Activated T-cell treated with anti-CD3 and anti-CD28 coated beads for 4 hours (primary cell): ENCODE measurements at regions not wholly inside any gene's neighbourhood (a gene's known extent, or its start where the extent isn't known, plus 50 kb on each side); places are given as distances from the start of the nearest gene placed in this dataset.

Source experiments
- DNase-seq: peaks from one replicate; pipeline ENCODE4 v3.0.0-alpha.2; 2020

DNA sequence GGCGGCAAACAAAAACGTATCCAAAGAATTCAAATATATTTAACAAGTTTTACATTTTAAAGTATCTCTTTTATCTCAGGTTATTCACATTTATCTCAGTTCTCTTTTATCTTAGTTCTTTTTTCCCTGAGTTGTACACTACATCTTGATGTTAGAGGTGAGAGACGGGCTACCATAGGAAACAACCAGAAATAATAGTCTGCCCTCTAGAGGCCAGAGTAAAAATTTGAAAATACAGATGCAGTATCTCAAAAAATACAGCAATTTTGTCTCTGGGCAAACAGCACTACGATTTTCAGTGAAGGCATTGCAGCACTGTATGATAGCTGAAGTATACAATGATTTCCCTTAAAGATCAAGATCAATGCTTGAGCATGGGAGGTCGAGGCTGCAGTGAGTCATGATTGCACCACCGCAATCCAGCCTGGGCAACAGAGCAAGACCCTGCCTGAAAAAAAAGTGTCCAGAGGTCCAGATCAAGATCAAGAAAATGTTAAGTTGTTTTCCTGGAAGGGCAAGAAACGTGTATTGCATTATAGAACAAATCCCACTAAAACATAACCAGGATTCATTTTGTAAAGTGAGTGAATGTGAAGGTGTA is 82.6 kb upstream of the ATP11B start:
- no peak for DNase-seq

DNA sequence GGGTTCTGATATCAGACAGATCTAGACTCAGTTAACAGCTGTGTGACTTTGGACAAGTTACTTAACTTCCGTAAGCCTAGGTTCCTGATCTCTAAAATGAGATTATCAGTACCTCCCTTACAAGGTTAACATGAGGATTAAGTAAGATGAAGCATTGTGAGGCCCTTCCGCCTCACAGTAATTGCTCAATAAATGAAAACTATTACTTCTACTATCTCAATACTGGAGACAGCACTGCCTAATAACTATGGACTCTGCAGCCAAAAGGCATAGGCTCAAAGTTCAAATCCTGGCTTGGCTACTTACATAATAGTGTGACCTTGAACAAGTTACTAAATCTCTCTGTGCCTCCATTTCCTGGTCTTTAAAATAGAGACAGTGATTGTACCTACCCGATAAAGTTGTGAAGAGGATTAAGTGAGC is 82.0 kb upstream of the ATP11B start:
- no peak for DNase-seq

- DNase-seq = no peak
These were observed 81.5 kb upstream of the ATP11B start for GRCh38 chr3:182711853-182712252.

GRCh38 chr3:182713111-182713510 is 80.2 kb upstream of the ATP11B start:
- no peak for DNase-seq

GRCh38 chr3:182713743-182714517 is 79.4 kb upstream of the ATP11B start:
- DNase-seq = no peak

- DNase-seq = no peak
These were observed 78.3 kb upstream of the ATP11B start for GRCh38 chr3:182715006-182715405.

DNA sequence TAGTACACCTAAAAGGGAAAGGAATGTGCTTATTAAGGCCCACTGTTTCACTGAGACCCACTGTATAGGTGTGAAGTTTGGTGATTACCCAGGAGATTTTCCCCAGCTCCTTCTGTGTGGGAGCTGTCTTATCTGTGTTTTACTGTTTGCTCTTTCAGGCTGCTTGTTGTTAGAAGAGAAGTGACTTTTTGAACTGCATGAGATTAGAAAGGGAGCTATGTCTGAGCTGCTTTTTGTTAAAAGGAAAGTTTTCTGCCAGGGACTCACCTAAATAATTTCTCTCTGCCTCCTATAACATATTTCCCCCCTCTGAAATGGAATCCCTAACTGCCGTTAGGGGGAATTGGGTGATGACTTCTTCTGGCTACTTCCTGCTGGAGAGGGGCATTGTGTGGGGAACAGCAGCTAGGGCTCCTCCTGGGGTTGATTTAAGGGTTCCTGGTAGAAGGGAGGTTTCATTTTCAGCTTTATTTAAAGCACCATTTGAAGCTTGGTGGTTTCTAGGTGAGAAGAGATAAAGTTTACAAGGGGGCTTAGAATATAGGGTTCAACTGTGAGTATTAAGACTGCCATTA is 77.1 kb upstream of the ATP11B start:
- no peak for DNase-seq

DNA sequence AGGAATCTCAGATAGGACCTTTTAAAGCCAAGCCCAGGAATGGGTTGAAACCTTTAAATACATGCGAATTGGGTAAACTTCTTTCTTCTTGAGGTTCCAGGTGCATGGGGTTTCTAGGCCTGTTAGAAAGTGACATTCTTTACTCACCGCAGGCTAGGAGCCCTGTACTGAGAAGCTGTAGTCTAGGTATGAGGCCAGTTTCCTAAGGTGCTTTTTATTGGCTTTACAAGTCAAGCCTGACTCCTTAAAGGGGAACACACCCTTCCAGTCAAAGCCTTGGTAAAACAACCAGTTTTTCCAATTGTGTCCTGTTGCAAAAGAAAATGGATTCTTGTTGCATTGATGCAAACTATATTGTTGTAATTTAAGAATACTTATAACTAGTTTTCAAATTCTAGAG is 76.1 kb upstream of the ATP11B start:
- no peak for DNase-seq

DNA sequence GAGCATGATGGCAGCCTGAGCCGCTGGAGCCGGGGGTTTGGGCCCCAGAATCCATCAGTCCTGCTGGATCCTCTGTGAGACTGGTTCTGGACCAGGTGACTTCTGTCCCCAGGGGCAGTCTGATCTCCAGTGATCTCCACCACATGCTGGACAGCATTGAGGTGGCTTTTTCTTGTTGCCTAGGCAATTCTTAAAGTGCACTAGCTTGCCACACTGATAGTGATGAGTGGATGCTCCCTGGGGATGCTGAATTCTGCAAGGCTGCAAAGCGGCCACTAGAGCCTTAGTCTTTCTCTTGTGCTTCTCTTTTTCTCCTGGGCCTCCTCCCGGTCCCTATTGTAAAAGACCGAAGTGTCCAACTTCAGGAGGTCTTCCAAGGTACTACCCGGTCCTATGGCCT is 70.4 kb upstream of the ATP11B start:
- no peak for DNase-seq

DNA sequence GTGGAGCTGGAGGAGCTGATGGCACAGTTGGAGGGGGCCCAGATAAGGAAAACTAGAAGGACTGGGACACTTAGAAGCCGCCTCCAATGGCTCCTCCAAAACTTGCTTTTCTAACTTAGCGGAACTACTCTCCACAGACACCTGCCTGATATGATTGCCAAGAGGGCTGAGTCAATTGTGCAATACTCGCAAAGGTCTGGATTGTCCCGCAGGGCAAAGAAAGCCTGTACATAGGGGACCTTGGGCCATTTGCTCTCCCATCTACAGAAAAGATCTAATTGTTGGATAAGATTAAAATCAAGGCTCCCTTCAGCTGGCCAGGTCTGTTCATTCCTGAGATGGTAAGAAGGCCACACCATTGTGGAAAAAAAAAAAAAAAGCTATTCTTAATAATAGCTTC is 69.7 kb upstream of the ATP11B start:
- no peak for DNase-seq

GRCh38 chr3:182725372-182726251 is 67.7 kb upstream of the ATP11B start:
- DNase-seq = no peak

DNA sequence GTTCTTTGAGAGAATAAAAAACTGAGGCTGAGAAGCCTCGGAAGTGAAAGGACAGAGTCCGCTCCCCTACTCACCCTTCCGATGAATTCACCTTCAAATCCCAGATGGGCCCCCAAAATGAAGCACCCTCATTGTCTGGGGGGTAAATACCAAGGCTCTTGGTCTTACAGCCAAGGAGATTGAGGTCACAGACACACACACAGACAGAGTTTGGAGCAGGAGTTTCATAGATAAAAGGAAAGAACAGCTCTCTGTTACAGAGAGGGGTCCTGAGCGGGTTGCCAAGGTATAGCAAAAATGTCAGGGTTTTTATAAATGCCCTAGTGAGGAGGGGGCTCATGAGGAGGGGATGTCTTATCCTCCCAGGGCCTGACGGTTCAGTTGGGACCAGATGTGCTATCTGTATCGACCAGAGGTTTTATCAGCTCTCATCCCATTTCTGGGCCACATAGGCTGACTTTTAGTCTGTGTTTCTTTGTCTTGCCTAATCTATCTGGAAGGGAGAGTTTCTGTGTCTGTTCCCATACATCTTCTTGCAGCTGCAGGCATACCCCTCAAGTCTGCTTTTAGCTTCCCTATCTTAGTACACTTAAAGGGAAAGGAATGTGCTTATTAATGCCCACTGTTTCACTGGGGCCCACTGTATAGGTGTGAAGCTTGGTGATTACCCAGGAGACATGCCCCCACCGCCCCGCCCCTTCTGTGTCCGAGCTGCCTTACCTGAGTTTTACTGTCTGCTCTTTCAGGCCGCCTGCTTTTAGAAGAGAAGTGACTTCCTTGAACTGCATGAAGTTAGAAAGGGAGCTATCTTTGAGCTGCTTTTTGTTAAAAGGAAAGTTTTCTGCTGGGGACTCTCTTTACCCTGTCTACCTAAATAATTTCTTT is 66.8 kb upstream of the ATP11B start:
- DNase-seq = no peak

- DNase-seq = no peak
These were observed 65.1 kb upstream of the ATP11B start for GRCh38 chr3:182728238-182728637.

DNA sequence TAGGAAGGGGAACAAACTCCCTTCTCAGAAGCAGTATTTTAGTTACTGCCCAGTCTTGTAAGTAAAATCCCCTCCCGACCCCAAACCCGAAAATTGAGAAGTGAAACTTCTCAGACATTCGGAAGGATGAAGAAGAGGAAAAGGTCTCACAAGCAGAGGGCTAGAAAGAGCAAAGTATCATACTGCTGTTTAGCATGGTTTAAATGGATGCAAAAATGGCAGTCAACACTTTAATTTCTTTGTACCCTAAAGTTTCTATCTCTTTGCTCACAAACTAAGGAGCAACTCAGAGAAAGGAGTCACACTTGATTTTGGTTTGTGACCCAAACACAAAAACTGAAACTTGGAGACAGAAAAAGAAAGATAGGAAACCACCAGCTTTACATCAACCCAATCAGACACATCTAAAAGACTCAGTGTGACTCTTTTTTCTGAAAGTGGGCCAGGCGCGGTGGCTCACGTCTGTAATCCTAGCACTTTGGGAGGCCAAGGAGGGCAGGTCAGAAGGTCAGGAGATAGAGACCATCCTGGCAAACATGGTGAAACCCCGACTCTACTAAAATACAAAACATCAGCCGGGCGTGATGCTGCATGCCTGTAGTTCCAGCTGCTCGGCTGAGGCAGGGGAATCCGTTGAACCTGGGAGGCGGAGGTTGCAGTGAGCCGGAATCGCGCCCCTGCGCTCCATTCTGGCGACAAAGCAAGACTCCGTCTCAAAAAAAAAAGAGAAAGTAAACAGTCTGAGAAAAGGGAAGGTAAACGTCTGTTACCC is 63.2 kb upstream of the ATP11B start:
- no peak for DNase-seq

DNA sequence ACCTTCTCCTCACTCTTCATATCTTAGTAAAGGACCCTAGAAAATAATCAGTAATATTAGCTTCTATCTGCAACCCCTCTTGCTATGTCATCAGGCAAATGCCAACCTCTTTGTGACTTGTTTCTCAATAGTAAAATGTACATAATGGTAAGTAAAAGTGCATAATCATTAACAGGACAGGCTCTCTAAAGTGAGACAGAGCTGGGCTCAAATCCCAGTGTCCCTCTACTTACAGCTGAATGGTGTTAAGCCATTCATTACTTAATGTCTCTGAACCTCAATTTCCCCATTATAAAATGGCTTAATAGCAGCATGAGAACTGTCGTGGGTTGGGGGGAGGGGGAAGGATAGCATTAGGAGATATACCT is 62.6 kb upstream of the ATP11B start:
- no peak for DNase-seq

DNA sequence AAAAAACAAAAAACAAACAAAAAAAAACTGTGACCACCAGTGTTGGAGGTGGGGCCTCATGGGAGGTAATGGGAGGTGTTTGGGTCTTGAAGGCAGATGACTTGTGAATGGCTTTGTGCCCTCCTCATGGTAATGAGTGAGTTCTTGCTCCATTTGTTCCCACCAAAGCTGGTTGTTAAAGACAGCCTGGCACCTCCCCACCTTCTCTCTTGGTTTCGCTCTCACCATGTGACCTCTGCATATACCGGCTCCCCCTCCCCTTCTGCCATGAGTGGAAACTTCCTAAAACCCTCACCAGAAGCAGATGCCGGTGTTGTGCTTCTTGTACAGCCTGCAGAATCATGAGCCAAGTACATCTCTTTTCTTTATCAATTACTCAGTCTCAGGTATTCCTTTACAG is 61.5 kb upstream of the ATP11B start:
- no peak for DNase-seq

DNA sequence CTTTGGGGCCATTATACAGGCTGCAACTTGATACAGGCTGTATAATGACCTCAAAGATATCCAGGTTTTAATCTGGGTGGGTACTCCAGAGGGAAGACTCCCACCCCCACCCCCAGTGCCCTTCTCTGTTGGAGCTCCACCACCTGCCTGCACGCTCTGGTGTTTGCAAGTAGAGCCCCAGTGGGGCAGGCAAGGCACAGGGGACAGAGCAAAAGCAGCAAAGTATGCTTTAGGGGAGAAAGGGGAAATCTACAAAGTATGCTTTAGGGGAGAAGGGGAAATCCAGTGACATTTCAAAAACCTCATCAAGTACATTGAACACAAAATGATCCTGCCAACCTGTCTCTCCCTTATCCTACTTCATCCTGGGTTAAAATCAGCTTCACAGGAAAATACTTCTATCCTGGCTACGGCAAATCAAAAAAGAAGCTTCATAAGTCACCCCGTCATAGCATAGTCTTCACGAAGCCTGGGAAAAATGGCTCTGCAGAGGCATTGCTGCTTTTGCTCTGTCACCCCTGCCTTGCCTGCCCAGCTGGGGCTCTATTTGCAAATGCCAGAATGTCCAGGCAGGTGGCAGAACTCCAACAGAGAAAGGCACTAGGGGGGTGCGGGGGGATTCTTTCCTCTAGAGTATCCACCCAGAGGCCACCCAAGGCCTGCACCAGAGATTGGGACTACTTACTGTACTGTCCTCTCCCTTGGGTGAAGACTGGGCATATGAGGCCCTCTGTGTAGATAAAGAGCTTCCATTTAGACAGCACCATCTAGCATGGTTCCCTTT is 60.9 kb upstream of the ATP11B start:
- DNase-seq = no peak

GRCh38 chr3:182735672-182736071 is 57.6 kb upstream of the ATP11B start:
- DNase-seq = no peak

DNA sequence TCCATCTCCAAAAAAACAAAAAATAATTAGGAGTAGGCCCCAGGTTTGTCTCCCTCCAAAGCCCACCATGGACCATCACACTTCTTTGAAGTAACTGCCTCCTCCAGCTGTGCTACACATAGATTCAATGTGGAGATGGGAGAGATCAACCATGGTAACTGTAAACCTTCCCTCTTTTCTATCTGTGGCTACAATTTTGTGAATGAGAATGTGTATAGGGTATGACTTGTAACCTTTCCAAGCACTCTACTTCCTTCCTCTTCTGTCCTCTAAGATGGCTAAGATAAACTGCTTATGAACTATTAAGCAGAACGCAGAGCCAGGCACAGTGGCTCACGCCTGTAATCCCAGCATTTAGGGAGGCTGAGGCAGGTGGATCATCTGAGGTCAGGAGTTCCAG is 55.5 kb upstream of the ATP11B start:
- DNase-seq = no peak

GRCh38 chr3:182738583-182739411 is 54.5 kb upstream of the ATP11B start:
- no peak for DNase-seq
